HEK293 (cell line): ENCODE measurements at regions not wholly inside any gene's neighbourhood (a gene's known extent, or its start where the extent isn't known, plus 50 kb on each side); places are given as distances from the start of the nearest gene placed in this dataset.
A peak's percentile ranks its signal among the peaks of the same experiment; 100 is the strongest.

ENCODE experiments used
- CTCF ChIA-PET: fragments of 350-600 bp; formaldehyde crosslinking; extraction: SDS; loops from one replicate; lab custom pipeline; 2021; ENCODE audit warnings: antibody characterized with exemption; lab: Yijun Ruan, JAX
- POLR2A ChIA-PET: fragments of 300-600 bp; formaldehyde crosslinking; extraction: SDS; loops from one replicate; lab custom pipeline; 2020; ENCODE audit warnings: antibody characterized with exemption, inconsistent platforms; lab: Yijun Ruan, JAX
- H3K27ac ChIP-seq: fragments of 200-500 bp; sonication (Bioruptor generic); 2 replicates; pipeline ENCODE4 v1.5.1; 2014; ENCODE audit warnings: low read depth, low read length, control low read depth, inconsistent platforms; ENCODE audit errors: extremely low read depth
- H3K36me3 ChIP-seq, 2 experiments: fragments of 200-500 bp in 1 of 2; sonication (Bioruptor generic) in 1 of 2; 1 replicate in 1 of 2; 2 replicates in 1 of 2; pipeline ENCODE4 v1.5.1; 2014 to 2017; ENCODE audit warnings: inconsistent platforms in 2 of 2, low read length in 2 of 2; ENCODE audit not compliant: control insufficient read depth in 2 of 2, insufficient read depth in 1 of 2
- H3K4me1 ChIP-seq: fragments of 200-500 bp; sonication (Bioruptor generic); 2 replicates; pipeline ENCODE4 v1.5.1; 2014; ENCODE audit warnings: mild to moderate bottlenecking, low read length, inconsistent platforms; ENCODE audit not compliant: control insufficient read depth, insufficient read depth
- H3K4me3 ChIP-seq: 2 replicates; pipeline ENCODE4 v1.5.1; 2011; ENCODE audit warnings: low read depth, mild to moderate bottlenecking, control low read depth, low read length, moderate library complexity
- H3K9me3 ChIP-seq: fragments of 200-500 bp; sonication (Bioruptor generic); 2 replicates; pipeline ENCODE4 v1.5.1; 2014; ENCODE audit warnings: low read depth, low read length, inconsistent platforms; ENCODE audit not compliant: control insufficient read depth, insufficient read depth
- FEZF1 ChIP-seq: fragments of 450-650 bp; formaldehyde crosslinking; IDR thresholded peaks from 2 replicates; pipeline ENCODE4 v1.5.1; 2016; ENCODE audit warnings: missing biosample characterization, missing genetic modification characterization
- PATZ1 ChIP-seq: fragments of 450-650 bp; formaldehyde crosslinking; IDR thresholded peaks from 2 replicates; pipeline ENCODE4 v1.5.1; 2016; ENCODE audit warnings: missing biosample characterization, missing genetic modification characterization
- REPIN1 ChIP-seq: fragments of 450-650 bp; formaldehyde crosslinking; IDR thresholded peaks from 2 replicates; pipeline ENCODE4 v1.5.1; 2017; ENCODE audit warnings: missing biosample characterization, missing genetic modification characterization, low read depth
- TRIM28 ChIP-seq: IDR thresholded peaks from 2 replicates; pipeline ENCODE4 v1.6.1; 2011; ENCODE audit warnings: low read length, control low read depth, borderline replicate concordance
- WT1 ChIP-seq: fragments of 450-650 bp; formaldehyde crosslinking; IDR thresholded peaks from 2 replicates; pipeline ENCODE4 v1.5.1; 2016; ENCODE audit warnings: missing biosample characterization, missing genetic modification characterization
- ZBTB17 ChIP-seq: fragments of 450-650 bp; formaldehyde crosslinking; IDR thresholded peaks from 2 replicates; pipeline ENCODE4 v1.5.1; 2016; ENCODE audit warnings: missing biosample characterization, missing genetic modification characterization
- ZNF10 ChIP-seq: fragments of 450-650 bp; formaldehyde crosslinking; IDR thresholded peaks from 2 replicates; pipeline ENCODE4 v1.5.1; 2017; ENCODE audit warnings: missing biosample characterization, missing genetic modification characterization
- ZNF114 ChIP-seq: fragments of 450-650 bp; formaldehyde crosslinking; IDR thresholded peaks from 2 replicates; pipeline ENCODE4 v1.5.0; 2017; ENCODE audit warnings: missing biosample characterization, missing genetic modification characterization
- ZNF362 ChIP-seq: fragments of 450-650 bp; formaldehyde crosslinking; IDR thresholded peaks from 2 replicates; pipeline ENCODE4 v1.5.1; 2016; ENCODE audit warnings: missing biosample characterization, missing genetic modification characterization
- ZNF513 ChIP-seq: fragments of 450-650 bp; IDR thresholded peaks from 2 replicates; pipeline ENCODE4 v1.5.1; 2018; ENCODE audit warnings: missing biosample characterization, missing genetic modification characterization
- ZNF580 ChIP-seq: fragments of 450-650 bp; formaldehyde crosslinking; IDR thresholded peaks from 2 replicates; pipeline ENCODE4 v1.5.1; 2016; ENCODE audit warnings: missing biosample characterization, missing genetic modification characterization
- ZNF629 ChIP-seq: fragments of 450-650 bp; formaldehyde crosslinking; IDR thresholded peaks from 2 replicates; pipeline ENCODE4 v1.5.1; 2017; ENCODE audit warnings: missing biosample characterization, missing genetic modification characterization
- ZNF639 ChIP-seq: fragments of 450-650 bp; formaldehyde crosslinking; IDR thresholded peaks from 2 replicates; pipeline ENCODE4 v1.5.1; 2016; ENCODE audit warnings: missing biosample characterization, missing genetic modification characterization
- ZNF692 ChIP-seq: fragments of 450-650 bp; formaldehyde crosslinking; IDR thresholded peaks from 2 replicates; pipeline ENCODE4 v1.5.1; 2016; ENCODE audit warnings: missing biosample characterization, missing genetic modification characterization
- ZNF747 ChIP-seq: fragments of 450-650 bp; formaldehyde crosslinking; IDR thresholded peaks from 2 replicates; pipeline ENCODE4 v1.5.1; 2016; ENCODE audit warnings: missing biosample characterization, missing genetic modification characterization
- ZNF843 ChIP-seq: fragments of 450-650 bp; formaldehyde crosslinking; IDR thresholded peaks from 2 replicates; pipeline ENCODE4 v1.5.1; 2016; ENCODE audit warnings: missing biosample characterization, missing genetic modification characterization

- TF ChIP-seq ZNF692 = peak; percentile 39; the same call in 1 of the 2 replicates
- peak; percentile 41; the same call in 1 of the 2 replicates for TF ChIP-seq ZNF362
- no peak for TF ChIP-seq ZNF639 (tag by site-specific recombination)
- peak; percentile 64; the same call in 1 of the 2 replicates for TF ChIP-seq FEZF1 (tag by site-specific recombination)
- TF ChIP-seq ZNF747 (tag by site-specific recombination) = no peak
- no peak for TF ChIP-seq ZNF843
- TF ChIP-seq REPIN1 (tag by site-specific recombination) = no peak
Observed at GRCh38 chr18:6561420-6561861, 146.7 kb upstream of the L3MBTL4 start (continued).

- CTCF ChIA-PET = interaction anchor here (0.6 to 0.7 kb wide), 2 partner anchors 15 to 711 kb away, joined by 3 to 4 read pairs; no protein-coding TSS in a partner anchor
- POLR2A ChIA-PET = interaction anchor here (0.6 kb wide), 1 partner anchor 427 kb away, joined by 3 read pairs; no protein-coding TSS in a partner anchor
Observed at GRCh38 chr18:6561862-6562291, 147.2 kb upstream of the L3MBTL4 start.

More at GRCh38 chr18:6561862-6562291, 147.2 kb upstream of the L3MBTL4 start:
- Histone ChIP-seq H3K4me3 (no peak overlapping the region), H3K9me3 (no peaks in the 10 kb centered on the region), H3K36me3 (no peaks in the 10 kb centered on the region)
- TF ChIP-seq ZNF10 (tag by site-specific recombination) = peak; percentile 71; the same call in 1 of the 2 replicates
- no peak for TF ChIP-seq WT1 (tag by site-specific recombination)
- peak; percentile 65 for TF ChIP-seq ZNF580 (tag by site-specific recombination)
- TF ChIP-seq ZNF629 (tag by site-specific recombination) = peak; percentile 2; the same call in 1 of the 2 replicates
- TF ChIP-seq ZNF513 (tag by site-specific recombination) = no peak
- TF ChIP-seq PATZ1 (tag by site-specific recombination) = no peak
- TF ChIP-seq TRIM28 = 0 out of 2 replicates have a peak, but pooled peaks have one; percentile 38
- TF ChIP-seq ZBTB17 = 0 out of 2 replicates have a peak, but pooled peaks have one; percentile 1
- TF ChIP-seq ZNF114 = no peak
- TF ChIP-seq, all 188 proteins: peak for 5
- Histone ChIP-seq H3K4me1 (peaks cover 23% of the 10 kb centered on the region), H3K27ac (peak overlapping the region; percentile 79)
